ENCODE measurements at regions not wholly inside any gene's neighbourhood (a gene's known extent, or its start where the extent isn't known, plus 50 kb on each side); places are given as distances from the start of the nearest gene placed in this dataset.

GRCh38 chr3:99503350-99503749, 135.0 kb upstream of the COL8A1 start:
- TF ChIP-seq CTCF (IDR thresholded peaks at IDR 0.05; ENCODE audit: insufficient read depth, low read length, poor library complexity, severe bottlenecking): no peak
- no peak for TF ChIP-seq EZH2phosphoT487 (conservative IDR thresholded peaks at IDR 0.05; ENCODE audit: low read length)

All from SU-DHL-6 (cell line).